A673 (cell line): ENCODE measurements at regions not wholly inside any gene's neighbourhood (a gene's known extent, or its start where the extent isn't known, plus 50 kb on each side); places are given as distances from the start of the nearest gene placed in this dataset.

ENCODE experiments used
- CTCF ChIP-seq: fragments of 300-800, 200-600 bp; sonication (generic); conservative IDR thresholded peaks from 2 replicates; pipeline ENCODE4 v1.5.1; 2017; ENCODE audit warnings: low read depth, mild to moderate bottlenecking, antibody characterized with exemption, low read length, moderate library complexity, mixed read lengths
- EZH2 ChIP-seq: fragments of 200-600 bp; sonication (generic); IDR thresholded peaks from 2 replicates; pipeline ENCODE4 v1.6.1; 2017; ENCODE audit warnings: borderline replicate concordance, low read depth, mild to moderate bottlenecking, mixed read lengths, antibody characterized with exemption, low read length; ENCODE audit not compliant: poor library complexity, severe bottlenecking

DNA sequence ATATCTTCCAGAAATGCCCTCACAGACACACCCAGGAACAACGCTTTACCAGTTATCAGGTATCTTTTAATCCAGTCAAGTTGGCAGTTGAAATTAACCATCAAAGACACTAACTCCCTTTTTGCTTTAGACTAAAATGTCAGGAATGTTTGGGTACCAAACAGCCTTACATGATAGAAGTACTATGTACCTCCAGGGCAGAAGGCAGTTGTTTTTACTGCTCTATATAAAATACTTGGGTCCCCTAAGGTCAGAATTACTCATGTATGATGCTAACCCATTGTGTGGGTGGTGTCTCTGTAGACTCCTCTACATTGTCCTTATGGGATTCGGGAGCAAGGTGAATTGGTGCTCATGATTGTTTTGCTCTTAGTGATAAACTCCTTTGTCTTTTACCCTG lies 492.5 kb upstream of the FLRT2 start:
- TF ChIP-seq CTCF (no peak), EZH2 (no peak)
